Rectal smooth muscle tissue (tissue), 1 donor: ENCODE measurements at regions not wholly inside any gene's neighbourhood (a gene's known extent, or its start where the extent isn't known, plus 50 kb on each side); places are given as distances from the start of the nearest gene placed in this dataset.

Experiments used
- H3K27ac ChIP-seq: one replicate; pipeline ENCODE4 v1.7.0; 2013; ENCODE audit warnings: low read depth, low read length, inconsistent platforms
- H3K27me3 ChIP-seq: one replicate; pipeline ENCODE4 v1.7.0; 2013; ENCODE audit warnings: low read length; ENCODE audit not compliant: control insufficient read depth, insufficient read depth
- H3K36me3 ChIP-seq: one replicate; pipeline ENCODE4 v1.7.0; 2013; ENCODE audit warnings: low read length; ENCODE audit not compliant: control insufficient read depth, insufficient read depth
- H3K4me1 ChIP-seq: one replicate; pipeline ENCODE4 v1.7.0; 2013; ENCODE audit warnings: low read length; ENCODE audit not compliant: control insufficient read depth, insufficient read depth
- H3K4me3 ChIP-seq: one replicate; pipeline ENCODE4 v1.7.0; 2013; ENCODE audit warnings: low read length
- H3K9ac ChIP-seq: one replicate; pipeline ENCODE4 v1.7.0; 2013; ENCODE audit warnings: low read length

DNA sequence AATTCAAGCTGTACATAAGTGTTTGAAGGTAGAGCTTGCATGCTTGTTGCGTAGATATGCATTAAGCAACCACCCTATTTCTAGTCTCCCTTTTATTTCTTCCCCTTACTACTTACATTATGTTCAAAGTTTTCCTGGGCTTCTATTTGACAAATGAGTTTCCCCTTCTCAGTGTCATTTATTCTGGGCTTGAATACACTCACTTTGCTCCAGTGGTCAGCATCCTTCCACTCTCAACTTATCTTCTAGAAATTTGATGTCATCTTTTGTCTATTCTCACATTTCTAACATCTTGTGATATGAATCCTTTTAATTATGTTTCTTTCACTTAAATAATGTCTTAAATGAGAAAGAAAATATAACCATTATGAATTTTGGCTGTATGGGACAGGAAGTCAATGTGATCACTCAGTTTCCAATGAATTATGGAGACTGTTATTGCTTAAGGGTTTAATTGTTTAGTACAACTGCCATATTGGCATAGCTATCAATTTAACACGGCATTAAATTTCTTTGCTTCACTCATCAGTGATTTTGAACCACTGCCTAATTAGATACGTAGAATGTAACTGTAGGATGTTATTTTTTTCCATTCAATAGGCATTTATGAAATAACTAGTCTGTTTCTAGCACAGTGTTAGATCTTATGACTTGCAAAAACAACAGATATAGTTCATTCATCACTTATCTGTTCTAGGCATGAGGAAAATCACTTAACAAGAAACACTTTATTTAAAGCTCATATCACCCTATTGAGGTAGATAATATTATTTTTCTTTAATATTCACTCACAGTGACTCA lies 105.5 kb upstream of the CDH12 start:
- Histone ChIP-seq H3K9ac (no peak overlapping the region), H3K4me1 (no peaks in the 10 kb centered on the region), H3K27ac (no peak overlapping the region), H3K4me3 (no peak overlapping the region), H3K27me3 (no peaks in the 10 kb centered on the region), H3K36me3 (no peaks in the 10 kb centered on the region)

DNA sequence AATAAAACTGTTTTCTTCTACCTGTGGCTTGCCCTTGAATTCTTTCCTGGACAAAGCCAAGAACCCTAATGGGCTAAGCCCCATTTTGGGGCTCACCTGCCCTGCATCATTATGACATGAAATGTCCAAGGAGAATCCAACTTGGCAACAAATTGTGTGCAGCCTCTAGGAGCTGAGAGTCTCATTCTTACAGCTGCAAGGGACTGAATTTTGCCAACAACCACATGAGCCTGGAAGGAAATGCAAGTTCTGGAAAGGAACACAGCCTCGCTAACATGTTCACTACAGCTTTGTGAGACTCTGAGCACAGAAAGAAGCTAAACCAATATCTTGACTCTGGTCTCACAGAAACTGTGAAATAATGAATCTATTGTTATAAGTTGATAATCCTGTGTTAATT lies 94.8 kb upstream of the CDH12 start:
- Histone ChIP-seq H3K36me3 (no peaks in the 10 kb centered on the region), H3K4me1 (no peaks in the 10 kb centered on the region), H3K27ac (no peak overlapping the region), H3K4me3 (no peak overlapping the region), H3K9ac (no peak overlapping the region), H3K27me3 (no peaks in the 10 kb centered on the region)

DNA sequence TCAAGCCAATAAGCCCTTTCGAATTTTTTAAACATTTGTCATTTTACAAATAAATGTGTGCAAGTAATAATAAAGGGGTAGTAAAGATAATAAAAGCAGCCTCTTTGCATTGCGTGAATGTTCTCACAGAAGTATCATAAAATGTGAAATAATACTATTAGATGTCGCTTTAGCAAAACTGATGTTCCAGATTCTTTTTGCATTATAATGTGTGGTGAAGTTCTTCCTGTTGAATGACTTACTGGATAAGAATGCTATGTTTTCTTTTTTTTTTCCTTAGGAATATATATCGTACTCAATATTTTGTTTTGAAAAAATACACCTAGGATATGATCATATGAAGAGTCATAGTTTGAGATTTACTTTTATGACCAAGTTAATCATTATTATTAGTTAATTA lies 85.2 kb upstream of the CDH12 start:
- no peaks in the 10 kb centered on the region for H3K4me1 ChIP-seq
- no peak overlapping the region for H3K9ac ChIP-seq
- no peaks in the 10 kb centered on the region for H3K27me3 ChIP-seq
- H3K4me3 ChIP-seq: no peak overlapping the region
- no peak overlapping the region for H3K27ac ChIP-seq
- H3K36me3 ChIP-seq: no peaks in the 10 kb centered on the region

DNA sequence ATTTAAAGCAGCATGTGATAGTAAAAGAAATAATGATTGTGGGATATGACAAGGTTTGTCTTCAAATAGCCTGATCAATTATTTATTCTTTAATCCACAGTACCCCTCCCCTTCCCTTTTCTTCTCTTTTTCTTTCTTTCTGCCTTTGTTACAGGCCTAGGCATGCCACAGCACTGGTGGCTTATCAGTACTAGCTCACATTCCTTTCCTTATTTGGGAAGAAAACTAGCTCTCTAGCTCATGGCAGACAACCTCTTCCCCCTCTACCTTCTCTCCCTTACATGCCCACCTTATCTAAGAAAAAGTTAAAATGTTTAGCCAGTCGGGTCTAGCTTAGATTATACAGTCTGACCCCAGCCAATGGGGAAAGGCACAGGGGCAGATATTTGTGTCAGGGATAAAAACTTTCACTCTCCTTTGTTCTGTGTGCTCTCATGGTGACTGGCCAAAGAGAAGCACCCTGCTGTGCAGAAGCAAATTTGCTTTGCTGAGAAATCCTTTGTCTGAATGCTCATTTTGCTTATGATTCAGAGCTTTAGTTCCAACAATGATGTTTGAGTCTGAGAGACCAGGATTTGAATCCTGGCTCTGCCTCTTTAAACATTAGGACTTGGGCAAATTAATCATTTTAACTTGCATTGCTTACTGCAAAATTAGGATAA lies 75.8 kb upstream of the CDH12 start:
- Histone ChIP-seq H3K36me3 (no peaks in the 10 kb centered on the region), H3K4me1 (no peaks in the 10 kb centered on the region), H3K9ac (no peak overlapping the region), H3K4me3 (no peak overlapping the region), H3K27ac (no peak overlapping the region), H3K27me3 (no peaks in the 10 kb centered on the region)

DNA sequence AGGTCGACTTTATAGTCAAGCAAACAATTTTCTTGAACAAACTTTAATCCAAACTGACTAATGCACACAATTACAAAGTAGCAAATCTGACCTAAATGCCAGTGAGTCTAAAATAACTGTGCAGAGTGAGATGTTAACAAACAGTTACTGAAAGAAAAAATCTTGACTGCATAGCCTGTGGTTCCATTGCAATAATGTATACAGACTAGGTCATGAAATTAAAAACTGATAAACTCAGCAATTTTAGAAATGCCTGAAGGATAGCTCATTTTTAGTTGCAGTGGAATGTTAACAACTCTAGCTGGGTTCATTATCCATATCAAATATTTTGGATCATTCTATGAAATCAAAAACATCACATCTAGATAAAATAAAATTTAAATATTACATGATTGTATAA lies 73.4 kb upstream of the CDH12 start:
- Histone ChIP-seq H3K27ac (no peak overlapping the region), H3K4me3 (no peak overlapping the region), H3K9ac (no peak overlapping the region), H3K36me3 (no peaks in the 10 kb centered on the region), H3K27me3 (no peaks in the 10 kb centered on the region), H3K4me1 (no peaks in the 10 kb centered on the region)

DNA sequence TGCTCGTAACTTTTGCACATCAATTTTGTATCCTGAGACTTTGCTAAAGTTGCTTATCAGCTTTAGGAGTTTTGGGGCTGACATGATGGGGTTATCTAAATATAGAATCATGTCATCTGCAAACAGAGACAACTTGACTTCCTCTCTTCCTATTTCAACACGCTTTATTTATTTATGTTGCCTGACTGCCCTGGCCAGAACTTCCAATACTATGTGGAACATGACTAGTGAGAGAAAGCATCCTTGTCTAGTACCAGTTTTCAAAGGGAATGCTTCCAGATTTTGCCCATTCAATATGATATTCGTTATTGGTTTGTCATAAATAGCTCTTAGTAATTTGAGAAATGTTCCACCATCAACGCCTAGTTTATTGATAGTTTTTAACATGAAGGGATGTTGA lies 65.4 kb upstream of the CDH12 start:
- Histone ChIP-seq H3K9ac (no peak overlapping the region), H3K27ac (no peak overlapping the region), H3K27me3 (no peaks in the 10 kb centered on the region)

DNA sequence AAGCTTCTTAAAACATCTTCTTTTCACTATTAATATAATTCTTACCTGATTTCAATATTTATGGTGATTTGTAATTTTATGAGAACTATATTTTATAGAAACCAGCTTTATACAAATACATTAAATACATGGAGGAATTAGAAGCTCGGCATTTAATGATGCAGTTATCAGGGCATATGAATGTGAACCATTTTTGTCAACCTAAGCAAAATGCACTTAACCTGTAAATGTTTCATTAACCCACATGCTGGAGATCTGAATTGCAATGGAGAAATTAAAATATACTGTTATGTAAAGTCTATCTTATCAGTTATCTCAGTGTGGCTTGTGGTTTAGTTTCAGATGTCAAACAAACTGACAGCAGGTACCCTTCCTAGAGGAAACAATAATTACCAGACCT lies 63.2 kb upstream of the CDH12 start:
- H3K27me3 ChIP-seq: no peaks in the 10 kb centered on the region
- H3K4me3 ChIP-seq: no peak overlapping the region
- no peak overlapping the region for H3K27ac ChIP-seq
- no peaks in the 10 kb centered on the region for H3K36me3 ChIP-seq
- no peak overlapping the region for H3K9ac ChIP-seq
- H3K4me1 ChIP-seq: no peaks in the 10 kb centered on the region

More for the DNA sequence above, 65.4 kb upstream of the CDH12 start:
- no peak overlapping the region for H3K4me3 ChIP-seq
- H3K36me3 ChIP-seq: no peaks in the 10 kb centered on the region
- H3K4me1 ChIP-seq: no peaks in the 10 kb centered on the region

DNA sequence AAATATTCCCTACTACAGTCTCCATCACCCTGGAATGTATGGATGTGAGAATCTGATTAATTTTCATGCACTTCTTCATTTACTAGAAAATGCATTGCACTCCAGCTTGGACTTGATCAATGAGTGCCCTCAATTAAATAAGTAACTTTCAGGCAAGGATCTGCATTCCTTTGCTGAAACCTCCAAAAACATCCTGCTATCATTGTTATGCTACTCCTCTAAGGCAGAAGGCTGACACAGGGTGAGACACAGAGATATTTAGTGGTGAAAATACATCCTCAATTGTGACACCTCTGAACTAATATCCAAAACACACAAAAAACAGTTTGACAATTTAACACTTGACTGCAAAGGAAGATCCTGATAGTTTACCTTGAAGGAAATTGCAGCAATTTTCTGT lies 57.9 kb upstream of the CDH12 start:
- Histone ChIP-seq H3K9ac (no peak overlapping the region), H3K36me3 (no peaks in the 10 kb centered on the region), H3K4me3 (no peak overlapping the region), H3K27ac (no peak overlapping the region), H3K27me3 (no peaks in the 10 kb centered on the region), H3K4me1 (no peaks in the 10 kb centered on the region)

DNA sequence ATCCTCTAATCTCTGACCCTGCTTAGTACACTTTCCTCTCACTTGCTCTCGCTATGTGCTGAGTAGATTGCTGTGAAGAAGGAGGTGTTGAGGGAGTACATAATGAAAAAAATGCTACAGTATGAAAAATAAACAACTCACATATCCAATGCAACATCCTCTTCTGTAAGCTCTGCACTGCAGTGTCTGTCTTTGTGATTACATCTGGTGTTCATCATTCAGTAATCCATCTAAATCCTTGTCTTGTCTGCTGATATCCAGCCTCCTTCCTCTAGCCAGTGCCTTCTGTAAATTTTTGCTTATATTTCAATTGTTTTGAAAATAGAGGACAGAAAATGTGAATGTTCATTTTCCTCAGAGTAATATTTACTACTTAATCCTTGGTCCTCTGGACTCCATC lies 57.4 kb upstream of the CDH12 start:
- Histone ChIP-seq H3K4me1 (no peaks in the 10 kb centered on the region), H3K27me3 (no peaks in the 10 kb centered on the region), H3K36me3 (no peaks in the 10 kb centered on the region), H3K27ac (no peak overlapping the region), H3K4me3 (no peak overlapping the region), H3K9ac (no peak overlapping the region)

DNA sequence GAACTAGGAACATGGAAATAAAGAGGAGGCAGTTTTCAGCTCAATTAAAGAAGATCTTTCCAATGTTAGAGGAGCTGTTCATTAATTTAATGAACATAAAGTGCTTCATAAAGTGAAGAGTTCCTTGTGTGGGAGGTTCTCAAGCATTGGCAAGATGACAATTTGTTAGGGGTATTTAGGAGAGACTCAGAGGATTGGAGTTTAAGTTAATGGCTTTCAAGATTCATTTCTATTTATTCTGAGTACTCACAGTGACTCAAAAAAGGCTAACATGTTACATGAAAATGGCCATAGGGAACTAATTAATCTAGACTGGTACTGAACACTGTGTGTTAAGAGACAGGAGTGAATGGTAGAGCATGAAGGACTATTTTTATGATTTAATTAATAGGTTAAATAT lies 55.4 kb upstream of the CDH12 start:
- Histone ChIP-seq H3K27me3 (no peaks in the 10 kb centered on the region), H3K36me3 (no peaks in the 10 kb centered on the region), H3K4me3 (no peak overlapping the region), H3K4me1 (no peaks in the 10 kb centered on the region), H3K9ac (no peak overlapping the region), H3K27ac (no peak overlapping the region)

DNA sequence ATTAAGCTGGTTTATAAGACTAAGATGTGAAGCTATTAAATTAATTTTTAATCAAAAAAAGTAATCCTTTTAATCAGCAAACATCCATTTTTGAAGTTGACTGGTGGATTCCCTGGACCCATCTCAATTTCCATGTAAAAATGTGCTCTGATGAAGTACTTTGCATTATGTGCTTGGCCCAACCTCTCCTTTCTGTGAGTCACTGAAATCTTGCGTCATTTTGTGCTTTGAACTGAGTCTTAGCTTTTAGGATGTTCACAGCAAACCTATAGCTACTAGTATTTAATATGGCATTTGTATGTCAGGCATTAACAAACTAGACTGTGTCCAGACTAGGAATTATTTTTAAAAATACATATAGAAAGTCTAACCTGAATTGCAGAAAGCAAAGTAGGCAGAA lies 55.0 kb upstream of the CDH12 start:
- H3K27ac ChIP-seq: no peak overlapping the region
- H3K36me3 ChIP-seq: no peaks in the 10 kb centered on the region
- no peaks in the 10 kb centered on the region for H3K4me1 ChIP-seq
- H3K4me3 ChIP-seq: no peak overlapping the region
- no peaks in the 10 kb centered on the region for H3K27me3 ChIP-seq
- no peak overlapping the region for H3K9ac ChIP-seq
